Effector memory CD8-positive, alpha-beta T cell (primary cell): ENCODE measurements at regions not wholly inside any gene's neighbourhood (a gene's known extent, or its start where the extent isn't known, plus 50 kb on each side); places are given as distances from the start of the nearest gene placed in this dataset.
"Not testable (repeated sequence)": the region's sequence is repeated elsewhere in the genome, so short reads cannot be mapped to it uniquely, and the experiment has no call there.

Experiments
- ATAC-seq: fragments of 150-1000 bp; cut with Tn5 transposase; replicated peaks from 2 replicates; pipeline ENCODE4 v1.10.0; 2021; ENCODE audit warnings: mild to moderate bottlenecking, moderate library complexity
- DNase-seq, 3 experiments: peaks; one replicate each; pipeline ENCODE4 v3.0.0; 2021
- H3K27ac Mint-ChIP-seq, 2 donors: one replicate each; pipeline ENCODE4 v1.8.0; 2022; ENCODE audit warnings: mild to moderate bottlenecking in 2 of 2, mixed read lengths in 2 of 2, moderate library complexity in 2 of 2
- H3K27me3 Mint-ChIP-seq, 2 donors: one replicate each; pipeline ENCODE4 v1.8.0; 2022; ENCODE audit warnings: mixed read lengths in 2 of 2
- H3K36me3 Mint-ChIP-seq: one replicate; pipeline ENCODE4 v1.8.0; 2022; ENCODE audit warnings: mild to moderate bottlenecking, moderate library complexity, mixed read lengths; ENCODE audit not compliant: insufficient read depth
- H3K4me1 Mint-ChIP-seq, 2 donors: one replicate each; pipeline ENCODE4 v1.8.0; 2022; ENCODE audit warnings: low read depth in 2 of 2, mixed read lengths in 2 of 2
- H3K4me3 Mint-ChIP-seq, 2 donors: one replicate each; pipeline ENCODE4 v1.8.0; 2022; ENCODE audit warnings: mild to moderate bottlenecking in 2 of 2, mixed read lengths in 2 of 2, moderate library complexity in 2 of 2
- H3K9me3 Mint-ChIP-seq, 2 donors: one replicate each; pipeline ENCODE4 v1.8.0; 2022; ENCODE audit warnings: mixed read lengths in 2 of 2

DNA sequence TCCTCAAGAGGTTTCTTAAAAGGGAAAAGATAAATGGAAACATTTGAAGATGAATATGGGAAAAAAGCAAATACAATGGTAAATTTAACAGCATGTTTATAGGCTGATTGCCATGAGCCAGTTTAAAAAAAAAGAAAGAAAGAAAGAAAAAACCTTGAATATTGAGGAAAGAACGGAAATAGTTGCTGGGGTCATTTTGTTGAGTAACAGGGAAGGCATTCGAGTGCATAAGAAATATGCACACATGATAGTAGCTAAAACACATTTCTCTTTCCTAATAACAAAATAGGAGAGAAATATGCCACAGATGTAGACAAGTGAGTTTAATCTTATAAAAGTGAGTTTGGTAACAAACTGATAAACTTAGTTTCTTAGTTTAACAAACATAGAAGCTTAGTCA is 864.6 kb upstream of the ACO1 start:
- H3K36me3 Mint-ChIP-seq, result no peaks in the 10 kb centered on the region

GRCh38 chr9:31520301-31521085 is 864.0 kb upstream of the ACO1 start:
- Mint-ChIP-seq H3K36me3 (no peaks in the 10 kb centered on the region), H3K4me1 (no peaks in the 10 kb centered on the region), H3K9me3 (no peaks in the 10 kb centered on the region), H3K27ac (no peak overlapping the region), H3K27me3 (no peaks in the 10 kb centered on the region), H3K4me3 (no peak overlapping the region)
- ATAC-seq, result no peak
- DNase-seq, result no peak

More for the DNA sequence above, 864.6 kb upstream of the ACO1 start:
- Mint-ChIP-seq H3K9me3 (no peaks in the 10 kb centered on the region), H3K4me3 (no peak overlapping the region), H3K4me1 (no peaks in the 10 kb centered on the region), H3K27me3 (no peaks in the 10 kb centered on the region), H3K27ac (no peak overlapping the region)
- ATAC-seq, result no peak
- no peak for DNase-seq

DNA sequence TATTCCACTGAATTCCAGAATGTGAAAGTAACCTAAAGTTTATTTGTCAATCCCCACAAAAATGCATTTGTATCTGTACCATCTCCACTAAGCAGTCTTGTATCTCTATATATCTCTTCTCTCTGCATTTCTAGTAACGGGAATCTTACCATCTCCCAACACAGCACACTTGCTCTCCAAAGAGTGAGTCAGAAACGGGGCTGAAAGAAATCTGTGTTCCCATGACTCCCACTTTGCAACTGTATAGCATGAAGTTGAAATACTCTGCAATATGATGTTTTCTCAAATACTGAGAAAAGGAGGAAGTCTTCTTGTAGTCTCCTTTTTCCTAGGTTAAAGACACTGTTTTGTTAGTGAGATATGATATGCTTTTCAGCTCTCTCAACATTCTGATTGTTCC is 848.8 kb upstream of the ACO1 start:
- no peak overlapping the region for H3K27ac Mint-ChIP-seq
- no peaks in the 10 kb centered on the region for H3K4me1 Mint-ChIP-seq

GRCh38 chr9:31536471-31536870 is 848.0 kb upstream of the ACO1 start:
- H3K4me3 Mint-ChIP-seq, result no peak overlapping the region
- H3K4me1 Mint-ChIP-seq, result no peaks in the 10 kb centered on the region
- H3K27me3 Mint-ChIP-seq, result no peaks in the 10 kb centered on the region
- H3K27ac Mint-ChIP-seq, result no peak overlapping the region
- H3K36me3 Mint-ChIP-seq, result no peaks in the 10 kb centered on the region
- peaks cover 0 to 5% of the 10 kb centered on the region in 2 donors for H3K9me3 Mint-ChIP-seq
- DNase-seq, result no peak
- no peak for ATAC-seq

More for the DNA sequence above, 848.8 kb upstream of the ACO1 start:
- H3K9me3 Mint-ChIP-seq, result peaks cover 0 to 5% of the 10 kb centered on the region in 2 donors
- ATAC-seq (no peak), DNase-seq (no peak)
- H3K27me3 Mint-ChIP-seq, result no peaks in the 10 kb centered on the region
- H3K36me3 Mint-ChIP-seq, result no peaks in the 10 kb centered on the region
- no peak overlapping the region for H3K4me3 Mint-ChIP-seq

GRCh38 chr9:31541721-31542281 is 842.6 kb upstream of the ACO1 start:
- Mint-ChIP-seq H3K36me3 (no peaks in the 10 kb centered on the region), H3K4me3 (no peak overlapping the region), H3K9me3 (no peaks in the 10 kb centered on the region)

DNA sequence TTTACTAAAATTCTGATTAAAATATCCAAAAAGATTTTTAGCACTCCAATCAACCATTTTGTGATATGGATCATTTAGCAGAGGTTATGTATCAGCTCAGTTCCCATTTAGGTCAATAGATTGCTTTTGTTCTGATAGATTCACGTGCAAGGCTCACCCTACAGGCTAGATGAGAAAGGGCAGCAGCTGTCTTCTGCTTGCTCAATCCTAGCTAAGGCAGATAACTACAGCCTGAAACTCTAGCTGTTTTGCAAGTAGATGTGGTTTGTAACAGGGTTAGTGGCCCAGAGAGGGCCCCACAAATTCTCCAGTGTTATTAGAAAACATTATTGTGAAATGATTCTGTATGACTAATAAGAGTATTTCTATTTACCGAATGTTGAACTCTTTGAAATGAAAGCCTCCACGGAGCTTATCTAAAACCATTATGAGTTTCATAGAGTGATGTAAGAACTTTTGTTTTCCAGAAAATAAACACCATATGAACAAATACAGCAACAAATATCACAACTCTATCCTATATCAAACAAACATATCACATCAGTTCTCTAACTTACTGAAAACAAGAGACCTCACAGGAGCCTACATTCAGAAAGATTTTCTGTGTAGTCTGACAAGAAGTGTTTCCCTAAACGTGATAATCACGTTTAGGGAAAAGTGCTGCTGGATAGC is 841.9 kb upstream of the ACO1 start:
- ATAC-seq (peak; percentile 92), DNase-seq (peak; percentile 2 to 8 (median 4))
- Mint-ChIP-seq H3K27me3 (no peaks in the 10 kb centered on the region), H3K9me3 (no peaks in the 10 kb centered on the region), H3K4me3 (no peak overlapping the region), H3K36me3 (no peaks in the 10 kb centered on the region), H3K27ac (no peak overlapping the region), H3K4me1 (peaks cover 4 to 7% of the 10 kb centered on the region in 2 donors)

More at GRCh38 chr9:31541721-31542281, 842.6 kb upstream of the ACO1 start:
- ATAC-seq (no peak), DNase-seq (no peak)
- H3K27me3 Mint-ChIP-seq, result no peaks in the 10 kb centered on the region
- no peak overlapping the region for H3K27ac Mint-ChIP-seq
- H3K4me1 Mint-ChIP-seq, result peaks cover 4 to 7% of the 10 kb centered on the region in 2 donors

DNA sequence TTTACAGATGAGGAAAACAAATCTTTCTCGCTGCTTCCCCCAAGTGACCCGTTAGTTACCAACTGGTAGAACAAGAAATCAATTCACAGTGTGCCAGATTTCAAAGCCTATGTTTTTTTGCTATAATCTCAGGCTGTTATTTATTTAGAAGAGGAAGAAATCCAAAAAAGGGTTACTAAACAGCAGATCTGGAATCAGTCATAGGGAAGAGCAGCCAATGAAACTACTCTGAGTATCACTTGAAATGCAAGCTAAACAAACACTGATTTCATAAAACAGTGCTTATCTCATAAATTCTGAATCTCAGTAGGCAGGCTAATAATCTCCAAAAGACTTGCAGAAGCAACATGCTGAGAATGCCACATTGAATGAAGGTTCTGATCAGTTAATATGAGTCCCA is 829.5 kb upstream of the ACO1 start:
- H3K9me3 Mint-ChIP-seq, result peaks cover 0 to 1% of the 10 kb centered on the region in 2 donors
- no peak overlapping the region for H3K4me3 Mint-ChIP-seq
- H3K27ac Mint-ChIP-seq, result no peak overlapping the region
- no peaks in the 10 kb centered on the region for H3K27me3 Mint-ChIP-seq
- H3K4me1 Mint-ChIP-seq, result no peaks in the 10 kb centered on the region
- H3K36me3 Mint-ChIP-seq, result no peaks in the 10 kb centered on the region
- ATAC-seq (no peak), DNase-seq (no peak)

DNA sequence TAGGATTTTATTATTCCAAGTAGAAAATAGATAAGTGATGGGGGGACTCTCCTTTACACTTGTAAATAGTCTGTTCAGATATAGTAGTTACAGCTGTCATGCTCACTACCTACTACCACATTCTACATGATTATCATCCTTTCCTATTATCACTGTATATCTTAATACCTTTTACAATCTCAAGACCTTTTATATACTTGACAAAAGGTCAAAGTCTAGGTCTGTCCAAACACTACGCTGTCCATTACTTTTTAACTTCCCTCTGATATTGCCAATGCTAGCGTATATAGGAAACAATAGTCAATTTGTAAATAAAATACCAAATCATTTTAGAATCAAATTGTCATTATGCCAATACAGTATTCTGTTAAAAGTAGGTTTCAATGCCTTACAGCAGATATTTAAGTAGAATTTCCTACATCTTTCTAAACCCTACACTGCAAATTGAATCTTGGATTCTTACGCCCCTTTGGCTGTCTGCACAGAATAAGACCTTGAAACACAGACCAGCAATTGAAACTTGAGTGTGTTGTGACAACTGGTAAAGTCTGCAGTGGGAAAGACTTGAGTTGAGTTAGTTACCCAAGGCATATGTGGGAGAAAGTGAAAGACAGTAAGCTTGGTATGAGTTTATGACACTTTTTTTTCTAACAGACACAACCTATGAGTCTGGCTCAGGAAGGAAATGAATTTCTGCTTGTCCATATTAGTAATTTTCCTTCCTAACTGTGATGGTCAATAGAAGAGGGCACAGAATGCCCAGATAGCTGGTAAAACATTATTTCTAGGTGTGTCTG is 827.6 kb upstream of the ACO1 start:
- H3K4me1 Mint-ChIP-seq, result no peaks in the 10 kb centered on the region
- no peak overlapping the region for H3K4me3 Mint-ChIP-seq
- ATAC-seq, result no peak
- H3K36me3 Mint-ChIP-seq, result no peaks in the 10 kb centered on the region
- no peaks in the 10 kb centered on the region for H3K27me3 Mint-ChIP-seq
- no peak for DNase-seq
- H3K27ac Mint-ChIP-seq, result no peak overlapping the region
- peaks cover 0 to 1% of the 10 kb centered on the region in 2 donors for H3K9me3 Mint-ChIP-seq

GRCh38 chr9:31572190-31572589 is 812.3 kb upstream of the ACO1 start:
- H3K27ac Mint-ChIP-seq, H3K27me3 Mint-ChIP-seq, H3K9me3 Mint-ChIP-seq, H3K4me1 Mint-ChIP-seq, DNase-seq, H3K4me3 Mint-ChIP-seq, H3K36me3 Mint-ChIP-seq, ATAC-seq: not testable (repeated sequence)

GRCh38 chr9:31573561-31573960 is 810.9 kb upstream of the ACO1 start:
- Mint-ChIP-seq H3K36me3 (no peaks in the 10 kb centered on the region), H3K27ac (no peak overlapping the region), H3K27me3 (no peaks in the 10 kb centered on the region), H3K9me3 (no peaks in the 10 kb centered on the region), H3K4me3 (no peak overlapping the region), H3K4me1 (peaks cover 0 to 1% of the 10 kb centered on the region in 2 donors)
- DNase-seq (no peak), ATAC-seq (no peak)

GRCh38 chr9:31574006-31574765 is 810.3 kb upstream of the ACO1 start:
- Mint-ChIP-seq H3K27ac (no peak overlapping the region), H3K4me3 (no peak overlapping the region), H3K36me3 (no peaks in the 10 kb centered on the region), H3K27me3 (no peaks in the 10 kb centered on the region), H3K4me1 (peaks cover 0 to 1% of the 10 kb centered on the region in 2 donors), H3K9me3 (no peaks in the 10 kb centered on the region)
- ATAC-seq, result no peak
- DNase-seq, result no peak

DNA sequence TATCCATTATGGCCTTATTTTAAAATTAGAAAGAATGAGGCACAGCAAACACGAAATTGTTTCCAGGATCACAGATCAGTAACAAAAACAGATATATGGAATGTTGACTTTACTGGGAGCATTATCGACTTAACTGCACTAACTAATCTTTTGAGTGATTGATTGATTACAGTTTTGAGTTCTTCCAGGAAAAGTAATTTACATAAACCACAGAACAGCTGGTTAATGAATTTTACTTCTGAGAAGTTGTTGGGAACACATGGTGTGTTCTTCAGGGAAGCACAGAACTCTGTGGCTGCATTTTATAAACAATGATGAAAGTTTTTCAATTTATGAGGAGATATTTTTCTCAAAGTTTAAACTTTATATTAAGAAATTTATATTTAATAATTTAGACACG is 802.4 kb upstream of the ACO1 start:
- no peak for DNase-seq
- Mint-ChIP-seq H3K27me3 (no peaks in the 10 kb centered on the region), H3K27ac (no peak overlapping the region), H3K36me3 (no peaks in the 10 kb centered on the region), H3K9me3 (no peaks in the 10 kb centered on the region), H3K4me1 (no peaks in the 10 kb centered on the region), H3K4me3 (no peak overlapping the region)
- no peak for ATAC-seq

GRCh38 chr9:31582561-31582960 is 801.9 kb upstream of the ACO1 start:
- Mint-ChIP-seq H3K4me3 (no peak overlapping the region), H3K27ac (no peak overlapping the region), H3K36me3 (no peaks in the 10 kb centered on the region), H3K9me3 (no peaks in the 10 kb centered on the region), H3K4me1 (no peaks in the 10 kb centered on the region), H3K27me3 (no peaks in the 10 kb centered on the region)
- ATAC-seq (no peak), DNase-seq (no peak)
